ENCODE measurements at regions not wholly inside any gene's neighbourhood (a gene's known extent, or its start where the extent isn't known, plus 50 kb on each side); places are given as distances from the start of the nearest gene placed in this dataset.
A peak's percentile ranks its signal among the peaks of the same experiment; 100 is the strongest.

DNA sequence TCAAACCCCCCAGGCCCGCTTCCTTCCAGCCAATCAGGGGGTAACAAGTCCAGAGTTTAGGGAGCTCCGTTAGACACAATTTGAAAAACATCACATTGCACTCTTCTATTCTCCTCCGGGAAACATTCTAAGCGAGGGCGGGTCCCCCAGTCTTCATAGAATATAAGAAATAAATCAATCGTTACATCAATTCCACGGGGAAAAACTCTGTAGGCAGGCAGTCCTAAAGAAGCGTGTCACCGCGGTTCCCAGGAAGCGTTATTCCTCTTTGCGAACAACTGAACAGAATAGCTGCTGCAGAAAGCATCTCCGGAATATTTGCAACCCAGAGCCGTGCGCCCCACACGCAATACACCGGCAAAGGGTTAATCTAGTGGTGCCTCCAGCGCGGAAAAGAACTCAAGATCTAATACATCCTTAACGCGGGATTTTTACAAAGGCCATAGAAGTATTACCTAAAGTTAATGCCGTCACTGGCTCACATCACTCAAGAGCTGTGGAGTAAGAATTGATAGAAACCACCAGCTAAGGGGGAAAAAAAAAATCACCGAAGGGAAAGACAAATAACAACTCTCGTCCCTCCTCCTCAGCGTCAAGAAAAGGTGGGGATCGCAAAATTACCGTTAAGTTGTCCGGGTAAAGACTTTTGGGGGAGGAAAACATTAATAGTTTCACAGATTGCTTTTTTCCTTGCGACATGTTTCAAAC lies 65.1 kb downstream of the KCNRG start:
- Histone ChIP-seq H3K36me3 (ENCODE audit: control insufficient read depth, insufficient read depth, low read length) (no peaks in the 10 kb centered on the region), H3K4me3 (ENCODE audit: low read depth, low read length) (peak overlapping the region; percentile 95), H3K27me3 (ENCODE audit: control insufficient read depth, insufficient read depth, low read length) (no peaks in the 10 kb centered on the region)
- no peak for DNase-seq (ENCODE audit: low read depth)
- TF ChIP-seq, protein P1, sequence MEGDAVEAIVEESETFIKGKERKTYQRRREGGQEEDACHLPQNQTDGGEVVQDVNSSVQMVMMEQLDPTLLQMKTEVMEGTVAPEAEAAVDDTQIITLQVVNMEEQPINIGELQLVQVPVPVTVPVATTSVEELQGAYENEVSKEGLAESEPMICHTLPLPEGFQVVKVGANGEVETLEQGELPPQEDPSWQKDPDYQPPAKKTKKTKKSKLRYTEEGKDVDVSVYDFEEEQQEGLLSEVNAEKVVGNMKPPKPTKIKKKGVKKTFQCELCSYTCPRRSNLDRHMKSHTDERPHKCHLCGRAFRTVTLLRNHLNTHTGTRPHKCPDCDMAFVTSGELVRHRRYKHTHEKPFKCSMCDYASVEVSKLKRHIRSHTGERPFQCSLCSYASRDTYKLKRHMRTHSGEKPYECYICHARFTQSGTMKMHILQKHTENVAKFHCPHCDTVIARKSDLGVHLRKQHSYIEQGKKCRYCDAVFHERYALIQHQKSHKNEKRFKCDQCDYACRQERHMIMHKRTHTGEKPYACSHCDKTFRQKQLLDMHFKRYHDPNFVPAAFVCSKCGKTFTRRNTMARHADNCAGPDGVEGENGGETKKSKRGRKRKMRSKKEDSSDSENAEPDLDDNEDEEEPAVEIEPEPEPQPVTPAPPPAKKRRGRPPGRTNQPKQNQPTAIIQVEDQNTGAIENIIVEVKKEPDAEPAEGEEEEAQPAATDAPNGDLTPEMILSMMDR (IDR thresholded peaks at IDR 0.05; ENCODE audit: insufficient read depth, low read depth, low read length) = no peak
- ChIA-PET POLR2A (interaction anchor here (0.7 to 1.1 kb wide), 2 partner anchors 11 to 456 kb away, joined by 3 to 5 read pairs; no protein-coding TSS in a partner anchor), CTCF (interaction anchor here (0.8 to 4.7 kb wide), 6 partner anchors 10 to 832 kb away, joined by 3 to 29 read pairs (median 8); partner anchors contain the start of gene TRIM13)

DNA sequence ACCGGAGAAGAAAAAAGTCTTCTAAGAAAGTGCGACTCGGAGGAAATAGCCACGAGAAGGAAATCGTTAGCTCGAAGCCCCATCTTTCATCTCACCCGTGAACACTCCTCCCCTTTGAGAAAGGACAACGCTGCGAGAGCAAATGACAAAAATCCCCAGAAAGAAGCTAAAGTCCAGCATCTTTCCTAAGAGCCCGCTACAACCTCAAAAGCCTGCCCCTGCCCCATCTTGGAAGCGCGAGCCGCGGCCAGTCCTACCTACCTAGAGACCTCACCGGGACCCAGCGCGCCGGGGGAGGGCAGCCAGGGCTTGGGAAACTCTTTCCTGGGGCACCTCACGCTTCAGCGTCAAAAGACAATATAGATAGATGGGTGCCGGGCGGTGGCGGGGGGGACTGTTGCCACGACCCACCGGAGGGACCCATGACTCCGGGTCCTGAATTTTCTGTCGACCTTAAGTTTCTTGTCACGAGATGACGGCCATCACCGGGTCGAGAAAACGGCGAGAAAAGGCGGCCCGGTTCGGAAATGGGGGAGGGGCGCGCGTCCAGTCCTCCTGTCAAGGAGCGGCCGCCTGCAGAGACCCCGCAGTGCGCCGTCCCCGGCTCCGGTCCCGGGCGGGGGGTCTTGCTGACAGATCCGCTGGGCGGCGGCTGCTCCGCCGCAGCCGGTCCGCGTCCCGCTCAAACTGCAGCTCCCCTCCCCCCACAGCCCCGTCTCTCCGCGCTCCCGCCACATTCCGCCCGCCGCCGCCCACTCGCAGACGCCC lies 65.9 kb downstream of the KCNRG start:
- no peaks in the 10 kb centered on the region for H3K27me3 ChIP-seq (ENCODE audit: control insufficient read depth, insufficient read depth, low read length)
- no peaks in the 10 kb centered on the region for H3K36me3 ChIP-seq (ENCODE audit: control insufficient read depth, insufficient read depth, low read length)
- ChIA-PET POLR2A (interaction anchor here (0.7 to 1.1 kb wide), 3 partner anchors 12 to 455 kb away, joined by 3 to 5 read pairs (median 4); no protein-coding TSS in a partner anchor), CTCF (interaction anchor here (0.9 to 4.7 kb wide), 8 partner anchors 9 to 725 kb away, joined by 3 to 29 read pairs (median 4); partner anchors contain the start of genes SPRYD7 and TRIM13)
- no peak for DNase-seq (ENCODE audit: low read depth)
- TF ChIP-seq, protein P1 (IDR thresholded peaks at IDR 0.05; ENCODE audit: insufficient read depth, low read depth, low read length) = no peak
- H3K4me3 ChIP-seq (ENCODE audit: low read depth, low read length) = peak overlapping the region; percentile 95

DNA sequence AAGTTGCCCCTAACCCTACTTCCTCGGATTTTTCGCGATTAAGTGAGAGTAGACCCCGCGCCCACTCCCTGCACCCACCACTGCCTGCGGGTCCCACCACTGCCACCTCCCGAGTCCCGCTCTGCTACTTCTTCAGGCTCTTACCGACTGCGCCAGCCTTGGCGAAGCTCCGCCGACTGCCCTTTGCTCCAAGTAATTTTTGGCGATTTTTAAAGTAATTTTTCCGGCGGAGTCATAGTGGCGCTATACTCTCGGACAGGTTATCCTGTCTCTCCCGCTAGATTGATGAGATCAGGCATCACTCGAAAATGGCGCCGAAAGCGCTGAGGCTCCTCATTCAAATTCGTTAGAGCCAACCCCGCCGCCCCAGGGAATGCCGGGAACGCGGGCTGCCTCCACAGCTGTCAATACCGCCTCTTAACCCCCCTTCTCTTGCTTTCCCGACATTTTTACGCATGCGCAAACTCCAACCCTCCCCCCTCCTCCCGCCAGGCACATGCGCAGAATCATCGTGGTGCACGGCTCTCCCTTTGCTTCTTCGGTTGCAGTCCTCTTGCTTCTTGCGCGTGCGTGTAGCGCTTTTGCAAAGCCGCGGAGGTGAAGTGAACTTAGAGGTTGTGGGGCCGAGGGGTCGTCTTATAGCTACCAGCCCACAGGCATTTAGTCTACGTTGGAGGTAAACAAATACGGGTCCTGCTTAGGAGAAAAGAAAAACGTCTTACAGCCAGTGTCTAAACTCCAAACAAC lies 66.6 kb downstream of the KCNRG start:
- H3K36me3 ChIP-seq (ENCODE audit: control insufficient read depth, insufficient read depth, low read length) = no peaks in the 10 kb centered on the region
- peak overlapping the region; percentile 95 for H3K4me3 ChIP-seq (ENCODE audit: low read depth, low read length)
- TF ChIP-seq, protein P1 (IDR thresholded peaks at IDR 0.05; ENCODE audit: insufficient read depth, low read depth, low read length) = no peak
- POLR2A ChIA-PET = interaction anchor here (0.6 to 1.0 kb wide), 2 partner anchors 56 to 84 kb away, joined by 3 to 4 read pairs; no protein-coding TSS in a partner anchor
- CTCF ChIA-PET = interaction anchor here (0.5 to 4.7 kb wide), 12 partner anchors 10 to 830 kb away, joined by 3 to 29 read pairs (median 4); partner anchors contain the start of genes SPRYD7 and TRIM13
- H3K27me3 ChIP-seq (ENCODE audit: control insufficient read depth, insufficient read depth, low read length) = no peaks in the 10 kb centered on the region
- DNase-seq (ENCODE audit: low read depth) = peak; percentile 97

DNA sequence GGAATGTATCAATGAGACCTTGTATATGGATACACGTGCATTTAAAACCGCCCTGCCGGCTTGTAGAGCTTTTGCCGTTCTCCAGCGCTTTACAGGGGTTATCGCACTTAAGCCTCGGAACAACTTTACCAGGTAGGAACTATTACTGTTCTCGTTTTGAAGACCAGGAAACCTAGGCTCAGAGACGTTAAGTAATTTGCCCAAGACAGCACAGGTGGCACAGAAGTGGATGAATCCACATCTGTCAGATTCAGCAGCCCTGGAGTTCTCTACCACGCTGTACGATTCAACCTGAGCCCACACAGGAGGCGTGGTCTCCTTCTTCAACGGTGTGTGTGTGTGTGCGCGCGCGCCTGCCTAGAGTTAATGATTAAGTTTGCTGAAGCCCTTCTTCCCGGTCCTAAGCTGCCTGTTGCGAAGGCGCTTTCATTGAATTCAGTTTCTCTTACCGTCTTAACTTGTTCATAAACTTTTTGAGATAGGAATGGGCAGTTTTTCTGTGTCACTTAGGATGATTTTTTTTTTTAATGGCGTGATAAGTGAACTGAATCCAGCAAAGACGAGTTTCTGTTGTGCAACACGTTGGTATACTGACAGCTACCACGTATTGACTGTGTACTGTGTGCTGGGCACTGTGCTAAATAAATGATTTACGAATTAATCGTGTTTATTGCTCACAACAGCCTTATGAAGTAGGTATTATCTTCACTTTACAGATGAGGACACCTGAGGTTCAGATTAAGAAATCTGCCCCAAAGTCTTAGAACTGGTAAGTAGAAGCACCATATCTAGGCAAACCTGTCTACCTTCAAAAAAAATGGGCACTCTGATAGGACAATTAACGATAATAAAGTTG lies 67.4 kb downstream of the KCNRG start:
- H3K36me3 ChIP-seq (ENCODE audit: control insufficient read depth, insufficient read depth, low read length) = no peaks in the 10 kb centered on the region
- POLR2A ChIA-PET = interaction anchor here (0.6 to 1.0 kb wide), 3 partner anchors 57 to 819 kb away, joined by 3 to 4 read pairs (median 4); no protein-coding TSS in a partner anchor
- no peaks in the 10 kb centered on the region for H3K27me3 ChIP-seq (ENCODE audit: control insufficient read depth, insufficient read depth, low read length)
- DNase-seq (ENCODE audit: low read depth) = no peak
- peak overlapping the region; percentile 95 for H3K4me3 ChIP-seq (ENCODE audit: low read depth, low read length)
- CTCF ChIA-PET = interaction anchor here (0.6 to 4.7 kb wide), 10 partner anchors 11 to 829 kb away, joined by 3 to 29 read pairs (median 4); partner anchors contain the start of genes SPRYD7 and TRIM13
- TF ChIP-seq, protein P1 (IDR thresholded peaks at IDR 0.05; ENCODE audit: insufficient read depth, low read depth, low read length) = no peak

Measured in BJ (cell line).